Fibroblast of pulmonary artery (primary cell): ENCODE measurements at regions not wholly inside any gene's neighbourhood (a gene's known extent, or its start where the extent isn't known, plus 50 kb on each side); places are given as distances from the start of the nearest gene placed in this dataset.
"Not testable (repeated sequence)": the region's sequence is repeated elsewhere in the genome, so short reads cannot be mapped to it uniquely, and the experiment has no call there.

ENCODE experiments used
- DNase-seq: peaks from one replicate; pipeline ENCODE4 v3.0.0-alpha.2; 2010; ENCODE audit warnings: low read depth
- H3K4me3 ChIP-seq: replicated peaks from 2 replicates; pipeline ENCODE4 v1.5.1; 2011; ENCODE audit warnings: low read depth, mild to moderate bottlenecking, control low read depth, low read length, moderate library complexity
- CTCF ChIP-seq: IDR thresholded peaks from 2 replicates; pipeline ENCODE4 v1.5.1; 2011; ENCODE audit warnings: mild to moderate bottlenecking, control low read depth, low read length, inconsistent platforms; ENCODE audit errors: missing control alignments

GRCh38 chr6:74459260-74459659, 746.6 kb downstream of the COL12A1 start:
- no peak for DNase-seq
- TF ChIP-seq CTCF, result no peak
- H3K4me3 ChIP-seq, result no peak overlapping the region

- no peak overlapping the region for H3K4me3 ChIP-seq
- peak; percentile 4 for DNase-seq
- no peak for TF ChIP-seq CTCF
These were observed 747.3 kb downstream of the COL12A1 start for GRCh38 chr6:74458536-74458935.

- TF ChIP-seq CTCF, result no peak
- no peak overlapping the region for H3K4me3 ChIP-seq
- no peak for DNase-seq
These were observed 750.1 kb downstream of the COL12A1 start for GRCh38 chr6:74455786-74456185.

GRCh38 chr6:74451953-74452352, 753.9 kb downstream of the COL12A1 start:
- no peak for DNase-seq
- H3K4me3 ChIP-seq, result no peak overlapping the region
- no peak for TF ChIP-seq CTCF

- DNase-seq, result no peak
- no peak overlapping the region for H3K4me3 ChIP-seq
- TF ChIP-seq CTCF, result no peak
These were observed 752.8 kb downstream of the CD109 start for GRCh38 chr6:74448850-74449249.

GRCh38 chr6:74447013-74447412, 751.0 kb downstream of the CD109 start:
- TF ChIP-seq CTCF, result no peak
- peak; percentile 31 for DNase-seq
- H3K4me3 ChIP-seq, result no peak overlapping the region

- H3K4me3 ChIP-seq, result no peak overlapping the region
- no peak for TF ChIP-seq CTCF
- DNase-seq, result no peak
These were observed 743.3 kb downstream of the CD109 start for GRCh38 chr6:74439123-74439811.

GRCh38 chr6:74438395-74438794, 742.4 kb downstream of the CD109 start:
- H3K4me3 ChIP-seq, DNase-seq: not testable (repeated sequence)
